ENCODE measurements at regions not wholly inside any gene's neighbourhood (a gene's known extent, or its start where the extent isn't known, plus 50 kb on each side); places are given as distances from the start of the nearest gene placed in this dataset.

DNA sequence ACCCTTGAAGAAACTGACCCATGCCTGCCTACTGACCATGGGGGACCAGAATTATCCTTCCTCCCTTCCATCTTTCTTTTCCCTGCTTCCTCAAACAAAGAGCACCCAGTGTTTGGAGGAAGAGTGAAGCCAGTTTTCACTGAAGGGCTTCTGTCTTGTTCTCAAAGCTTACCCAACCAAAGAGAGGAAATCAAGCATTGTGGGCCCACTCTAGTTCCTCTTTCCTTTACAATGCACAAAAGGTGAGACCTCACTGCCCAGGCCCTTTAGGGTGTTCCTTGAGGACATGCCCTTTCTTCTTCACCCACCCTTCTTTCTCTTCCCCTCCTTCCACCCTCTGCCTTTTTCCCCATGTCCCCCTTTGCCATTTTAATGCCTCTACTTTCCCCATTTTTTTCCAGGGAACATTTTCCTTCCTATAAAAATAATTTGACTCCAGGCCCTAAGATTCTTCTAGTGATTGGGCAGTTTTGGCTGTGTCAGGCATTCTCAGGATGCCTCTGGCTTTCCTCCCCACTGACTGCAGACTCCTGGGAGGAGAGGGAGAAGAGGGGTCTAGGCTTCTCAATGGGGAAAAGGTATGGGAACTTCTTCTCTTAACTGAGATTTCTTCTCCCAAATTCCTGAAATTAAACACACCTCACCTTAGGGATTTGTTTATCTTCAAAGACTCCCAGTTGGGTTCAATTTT lies 126.6 kb upstream of the RMDN2 start:
- TF ChIP-seq, protein P1, sequence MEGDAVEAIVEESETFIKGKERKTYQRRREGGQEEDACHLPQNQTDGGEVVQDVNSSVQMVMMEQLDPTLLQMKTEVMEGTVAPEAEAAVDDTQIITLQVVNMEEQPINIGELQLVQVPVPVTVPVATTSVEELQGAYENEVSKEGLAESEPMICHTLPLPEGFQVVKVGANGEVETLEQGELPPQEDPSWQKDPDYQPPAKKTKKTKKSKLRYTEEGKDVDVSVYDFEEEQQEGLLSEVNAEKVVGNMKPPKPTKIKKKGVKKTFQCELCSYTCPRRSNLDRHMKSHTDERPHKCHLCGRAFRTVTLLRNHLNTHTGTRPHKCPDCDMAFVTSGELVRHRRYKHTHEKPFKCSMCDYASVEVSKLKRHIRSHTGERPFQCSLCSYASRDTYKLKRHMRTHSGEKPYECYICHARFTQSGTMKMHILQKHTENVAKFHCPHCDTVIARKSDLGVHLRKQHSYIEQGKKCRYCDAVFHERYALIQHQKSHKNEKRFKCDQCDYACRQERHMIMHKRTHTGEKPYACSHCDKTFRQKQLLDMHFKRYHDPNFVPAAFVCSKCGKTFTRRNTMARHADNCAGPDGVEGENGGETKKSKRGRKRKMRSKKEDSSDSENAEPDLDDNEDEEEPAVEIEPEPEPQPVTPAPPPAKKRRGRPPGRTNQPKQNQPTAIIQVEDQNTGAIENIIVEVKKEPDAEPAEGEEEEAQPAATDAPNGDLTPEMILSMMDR (IDR thresholded peaks at IDR 0.05): no peak
- no peak for TF ChIP-seq SIN3A (IDR thresholded peaks at IDR 0.05; ENCODE audit: borderline replicate concordance, insufficient read depth, low read depth, low read length)
